H9 (cell line): ENCODE measurements at regions not wholly inside any gene's neighbourhood (a gene's known extent, or its start where the extent isn't known, plus 50 kb on each side); places are given as distances from the start of the nearest gene placed in this dataset.

Source experiments
- DNase-seq: peaks from one replicate; pipeline ENCODE4 v3.0.0-alpha.2; 2017
- H2AFZ ChIP-seq: one replicate; pipeline ENCODE4 v1.6.1; 2013; ENCODE audit warnings: mild to moderate bottlenecking, low read length, control low read depth, moderate library complexity
- H2AK5ac ChIP-seq: 2 replicates; pipeline ENCODE4 v1.6.1; 2013; ENCODE audit warnings: low read length, control low read depth, mixed read lengths; ENCODE audit not compliant: insufficient read length
- H2BK120ac ChIP-seq: one replicate; pipeline ENCODE4 v1.6.1; 2013; ENCODE audit warnings: low read depth, mild to moderate bottlenecking, low read length, control low read depth, inconsistent platforms; ENCODE audit not compliant: poor library complexity, severe bottlenecking
- H2BK12ac ChIP-seq: 2 replicates; pipeline ENCODE4 v1.6.1; 2013; ENCODE audit warnings: low read length, control low read depth, mixed read lengths, low read depth; ENCODE audit not compliant: insufficient read length
- H2BK15ac ChIP-seq: 2 replicates; pipeline ENCODE4 v1.6.1; 2013; ENCODE audit warnings: low read depth, low read length, control low read depth
- H2BK20ac ChIP-seq: one replicate; pipeline ENCODE4 v1.6.1; 2013; ENCODE audit warnings: low read depth, mild to moderate bottlenecking, low read length, control low read depth, inconsistent platforms; ENCODE audit not compliant: poor library complexity, severe bottlenecking
- H2BK5ac ChIP-seq: 2 replicates; pipeline ENCODE4 v1.6.1; 2013; ENCODE audit warnings: low read length, control low read depth, mixed read lengths; ENCODE audit not compliant: insufficient read length
- H3K14ac ChIP-seq: 2 replicates; pipeline ENCODE4 v1.6.1; 2013; ENCODE audit warnings: low read length, control low read depth; ENCODE audit not compliant: insufficient read depth
- H3K18ac ChIP-seq: 2 replicates; pipeline ENCODE4 v1.6.1; 2013; ENCODE audit warnings: low read depth, mild to moderate bottlenecking, mixed read lengths, low read length, control low read depth; ENCODE audit not compliant: insufficient read length
- H3K23ac ChIP-seq: 2 replicates; pipeline ENCODE4 v1.6.1; 2013; ENCODE audit warnings: low read length, control low read depth, mixed read lengths, low read depth; ENCODE audit not compliant: insufficient read length
- H3K23me2 ChIP-seq: 2 replicates; pipeline ENCODE4 v1.6.1; 2013; ENCODE audit warnings: low read depth, mild to moderate bottlenecking, mixed read lengths, low read length, control low read depth; ENCODE audit not compliant: insufficient read length, poor library complexity, severe bottlenecking
- H3K27ac ChIP-seq: 2 replicates; pipeline ENCODE4 v1.5.1; 2013; ENCODE audit warnings: low read length, control low read depth, mixed read lengths, low read depth; ENCODE audit not compliant: insufficient read length
- H3K27me3 ChIP-seq: 2 replicates; pipeline ENCODE4 v1.6.1; 2013; ENCODE audit warnings: low read length, control low read depth, inconsistent platforms; ENCODE audit not compliant: insufficient read depth
- H3K4ac ChIP-seq: 2 replicates; pipeline ENCODE4 v1.6.1; 2013; ENCODE audit warnings: low read depth, mild to moderate bottlenecking, control low read depth, inconsistent platforms, low read length, moderate library complexity
- H3K4me1 ChIP-seq: 2 replicates; pipeline ENCODE4 v1.6.1; 2013; ENCODE audit warnings: low read length, control low read depth, inconsistent platforms; ENCODE audit not compliant: insufficient read depth
- H3K4me2 ChIP-seq: 2 replicates; pipeline ENCODE4 v1.6.1; 2013; ENCODE audit warnings: low read length, control low read depth, mixed read lengths; ENCODE audit not compliant: insufficient read length, insufficient read depth
- H3K56ac ChIP-seq: 2 replicates; pipeline ENCODE4 v1.6.1; 2013; ENCODE audit warnings: low read depth, mild to moderate bottlenecking, mixed read lengths, low read length, control low read depth; ENCODE audit not compliant: insufficient read length
- H3K79me1 ChIP-seq: 2 replicates; pipeline ENCODE4 v1.6.1; 2013; ENCODE audit warnings: low read depth, mild to moderate bottlenecking, moderate library complexity, low read length, control low read depth, inconsistent platforms; ENCODE audit not compliant: insufficient read depth, poor library complexity, severe bottlenecking
- H3K79me2 ChIP-seq: 2 replicates; pipeline ENCODE4 v1.6.1; 2013; ENCODE audit warnings: low read length, control low read depth, inconsistent platforms; ENCODE audit not compliant: insufficient read depth
- H3K9ac ChIP-seq: 2 replicates; pipeline ENCODE4 v1.6.1; 2013; ENCODE audit warnings: low read length, control low read depth, mixed read lengths; ENCODE audit not compliant: insufficient read length; ENCODE audit errors: extremely low read depth
- H3K9me3 ChIP-seq: one replicate; pipeline ENCODE4 v1.6.1; 2013; ENCODE audit warnings: low read depth, low read length, inconsistent platforms; ENCODE audit not compliant: control insufficient read depth
- H3T11ph ChIP-seq: one replicate; pipeline ENCODE4 v1.6.1; 2013; ENCODE audit warnings: mild to moderate bottlenecking, low read length, control low read depth, inconsistent platforms
- H4K20me1 ChIP-seq: one replicate; pipeline ENCODE4 v1.6.1; 2013; ENCODE audit not compliant: control insufficient read depth, insufficient read length, insufficient read depth
- H4K5ac ChIP-seq: 2 replicates; pipeline ENCODE4 v1.6.1; 2013; ENCODE audit warnings: low read depth, mild to moderate bottlenecking, mixed read lengths, low read length, control low read depth; ENCODE audit not compliant: insufficient read length
- H4K8ac ChIP-seq: replicated peaks from 2 replicates; pipeline ENCODE4 v1.6.1; 2013; ENCODE audit warnings: low read length, control low read depth, mixed read lengths, low read depth; ENCODE audit not compliant: insufficient read length
- H4K91ac ChIP-seq: 2 replicates; pipeline ENCODE4 v1.6.1; 2013; ENCODE audit warnings: low read depth, mild to moderate bottlenecking, moderate library complexity, mixed read lengths, low read length, control low read depth; ENCODE audit not compliant: insufficient read length
- H3K27ac Mint-ChIP-seq, 3 experiments: 2 replicates in 2 of 3; 3 replicates in 1 of 3; pipeline ENCODE4 v1.8.0; 2020 to 2021; ENCODE audit warnings: mixed read lengths in 3 of 3, mild to moderate bottlenecking in 1 of 3, moderate library complexity in 1 of 3
- H3K27me3 Mint-ChIP-seq: 2 replicates; pipeline ENCODE4 v1.8.0; 2021; ENCODE audit warnings: low read depth, mild to moderate bottlenecking, moderate library complexity, mixed read lengths
- H3K36me3 Mint-ChIP-seq, 3 experiments: 2 replicates in 2 of 3; 3 replicates in 1 of 3; pipeline ENCODE4 v1.8.0; 2020 to 2021; ENCODE audit warnings: low read depth in 3 of 3, mixed read lengths in 3 of 3; ENCODE audit not compliant: insufficient read depth in 1 of 3
- H3K4me1 Mint-ChIP-seq, 2 experiments: 2 replicates each; pipeline ENCODE4 v1.8.0; 2020; ENCODE audit warnings: mixed read lengths in 2 of 2
- H3K4me3 Mint-ChIP-seq, 2 experiments: 2 replicates in 1 of 2; 3 replicates in 1 of 2; pipeline ENCODE4 v1.8.0; 2020 to 2021; ENCODE audit warnings: mild to moderate bottlenecking in 2 of 2, mixed read lengths in 2 of 2, moderate library complexity in 1 of 2
- H3K9me3 Mint-ChIP-seq, 2 experiments: 2 replicates in 1 of 2; 3 replicates in 1 of 2; pipeline ENCODE4 v1.8.0; 2020; ENCODE audit warnings: mild to moderate bottlenecking in 2 of 2, mixed read lengths in 2 of 2, moderate library complexity in 1 of 2
- WGBS: extraction: QIAGEN DNeasy Blood & Tissue Kit; methylation state at CpG from one replicate; pipeline ENCODE4 v1.1.7; 2013; ENCODE audit warnings: missing lambda C conversion rate, low lambda C conversion rate, mixed read lengths; ENCODE audit not compliant: insufficient read length; ENCODE audit errors: extremely low coverage; 5-methylcytosine and 5-hydroxymethylcytosine counted together
- TF ChIP-seq, protein P1 (sequence below): fragments of 200-600 bp; sonication (generic); conservative IDR thresholded peaks from 3 replicates; pipeline ENCODE4 v1.8.0; 2021; ENCODE audit warnings: antibody characterized with exemption, mild to moderate bottlenecking

- no peak overlapping the region for H2BK12ac ChIP-seq
- H3K27ac Mint-ChIP-seq, result no peak overlapping the region
These were observed 229.3 kb upstream of the AGAP1 start for GRCh38 chr2:235264512-235264911.

More at GRCh38 chr2:235264512-235264911, 229.3 kb upstream of the AGAP1 start:
- Histone ChIP-seq H3K18ac (no peak overlapping the region), H3K27me3 (no peaks in the 10 kb centered on the region), H2AFZ (no peak overlapping the region), H2BK5ac (no peak overlapping the region), H2BK20ac (no peak overlapping the region), H3K4me1 (no peaks in the 10 kb centered on the region), H3K23me2 (no peaks in the 10 kb centered on the region), H3T11ph (no peak overlapping the region), H3K14ac (no peak overlapping the region), H3K56ac (no peak overlapping the region), H3K9ac (no peak overlapping the region), H3K4ac (no peak overlapping the region), H3K4me2 (no peak overlapping the region), H3K79me2 (no peaks in the 10 kb centered on the region), H3K27ac (no peak overlapping the region), H2BK120ac (no peak overlapping the region), H4K5ac (no peak overlapping the region), H3K23ac (no peak overlapping the region), H4K91ac (no peak overlapping the region), H2AK5ac (no peak overlapping the region), H2BK15ac (no peak overlapping the region), H4K20me1 (no peaks in the 10 kb centered on the region), H4K8ac (no peak overlapping the region), H3K79me1 (no peaks in the 10 kb centered on the region), H3K9me3 (no peaks in the 10 kb centered on the region)
- no peaks in the 10 kb centered on the region for H3K36me3 Mint-ChIP-seq
- no peaks in the 10 kb centered on the region for H3K9me3 Mint-ChIP-seq
- H3K4me3 Mint-ChIP-seq, result no peak overlapping the region
- TF ChIP-seq, protein P1, sequence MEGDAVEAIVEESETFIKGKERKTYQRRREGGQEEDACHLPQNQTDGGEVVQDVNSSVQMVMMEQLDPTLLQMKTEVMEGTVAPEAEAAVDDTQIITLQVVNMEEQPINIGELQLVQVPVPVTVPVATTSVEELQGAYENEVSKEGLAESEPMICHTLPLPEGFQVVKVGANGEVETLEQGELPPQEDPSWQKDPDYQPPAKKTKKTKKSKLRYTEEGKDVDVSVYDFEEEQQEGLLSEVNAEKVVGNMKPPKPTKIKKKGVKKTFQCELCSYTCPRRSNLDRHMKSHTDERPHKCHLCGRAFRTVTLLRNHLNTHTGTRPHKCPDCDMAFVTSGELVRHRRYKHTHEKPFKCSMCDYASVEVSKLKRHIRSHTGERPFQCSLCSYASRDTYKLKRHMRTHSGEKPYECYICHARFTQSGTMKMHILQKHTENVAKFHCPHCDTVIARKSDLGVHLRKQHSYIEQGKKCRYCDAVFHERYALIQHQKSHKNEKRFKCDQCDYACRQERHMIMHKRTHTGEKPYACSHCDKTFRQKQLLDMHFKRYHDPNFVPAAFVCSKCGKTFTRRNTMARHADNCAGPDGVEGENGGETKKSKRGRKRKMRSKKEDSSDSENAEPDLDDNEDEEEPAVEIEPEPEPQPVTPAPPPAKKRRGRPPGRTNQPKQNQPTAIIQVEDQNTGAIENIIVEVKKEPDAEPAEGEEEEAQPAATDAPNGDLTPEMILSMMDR, result no peak
- no peak for DNase-seq
- H3K27me3 Mint-ChIP-seq, result peaks cover 23% of the 10 kb centered on the region
- H3K4me1 Mint-ChIP-seq, result peaks cover 15 to 21% of the 10 kb centered on the region in 2 experiments
- no CpG with 5 or more reads among the region's 8 CpGs for WGBS
